Gastrocnemius medialis (tissue), 4 donors: ENCODE measurements at regions not wholly inside any gene's neighbourhood (a gene's known extent, or its start where the extent isn't known, plus 50 kb on each side); places are given as distances from the start of the nearest gene placed in this dataset.

ENCODE experiments used
- POLR2A ChIP-seq, 2 donors: fragments of 450-650 bp; IDR thresholded peaks; one replicate each; pipeline ENCODE4 v1.6.1; 2017; ENCODE audit warnings: antibody characterized with exemption in 2 of 2, mild to moderate bottlenecking in 2 of 2, moderate library complexity in 2 of 2
- TF ChIP-seq, protein P1 (sequence below), 5 experiments: fragments of 450-650 bp in 3 of 5; fragments of 200-600 bp in 2 of 5; sonication (generic) in 2 of 5; IDR thresholded peaks in 4 of 5; conservative IDR thresholded peaks in 1 of 5; 1 replicate in 4 of 5; 2 replicates in 1 of 5; pipeline ENCODE4 v1.5.1; 2016 to 2019; ENCODE audit warnings: antibody characterized with exemption in 5 of 5, mild to moderate bottlenecking in 3 of 5, moderate library complexity in 3 of 5

DNA sequence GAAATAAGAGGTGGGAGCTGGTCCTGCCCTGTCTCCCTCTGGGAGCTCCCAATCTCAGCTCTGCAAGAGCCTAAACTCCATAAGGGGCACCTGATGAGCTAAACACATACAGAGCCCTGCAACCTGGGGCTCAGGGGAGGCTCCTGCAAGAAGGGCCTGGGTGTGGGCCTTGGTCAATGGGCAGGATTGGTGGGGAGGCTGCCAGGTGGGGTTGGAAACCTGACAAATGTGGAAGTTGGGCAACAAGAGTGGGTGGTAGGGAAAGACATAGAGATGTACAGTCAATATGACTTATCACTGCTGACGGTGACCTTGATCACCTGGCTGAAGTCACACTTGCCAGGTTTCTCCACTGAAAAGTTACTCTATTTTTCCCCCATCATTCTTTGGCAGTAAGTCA is 209.9 kb downstream of the TTC32 start:
- TF ChIP-seq POLR2A (IDR thresholded peaks at IDR 0.05): no peak
- TF ChIP-seq, protein P1, sequence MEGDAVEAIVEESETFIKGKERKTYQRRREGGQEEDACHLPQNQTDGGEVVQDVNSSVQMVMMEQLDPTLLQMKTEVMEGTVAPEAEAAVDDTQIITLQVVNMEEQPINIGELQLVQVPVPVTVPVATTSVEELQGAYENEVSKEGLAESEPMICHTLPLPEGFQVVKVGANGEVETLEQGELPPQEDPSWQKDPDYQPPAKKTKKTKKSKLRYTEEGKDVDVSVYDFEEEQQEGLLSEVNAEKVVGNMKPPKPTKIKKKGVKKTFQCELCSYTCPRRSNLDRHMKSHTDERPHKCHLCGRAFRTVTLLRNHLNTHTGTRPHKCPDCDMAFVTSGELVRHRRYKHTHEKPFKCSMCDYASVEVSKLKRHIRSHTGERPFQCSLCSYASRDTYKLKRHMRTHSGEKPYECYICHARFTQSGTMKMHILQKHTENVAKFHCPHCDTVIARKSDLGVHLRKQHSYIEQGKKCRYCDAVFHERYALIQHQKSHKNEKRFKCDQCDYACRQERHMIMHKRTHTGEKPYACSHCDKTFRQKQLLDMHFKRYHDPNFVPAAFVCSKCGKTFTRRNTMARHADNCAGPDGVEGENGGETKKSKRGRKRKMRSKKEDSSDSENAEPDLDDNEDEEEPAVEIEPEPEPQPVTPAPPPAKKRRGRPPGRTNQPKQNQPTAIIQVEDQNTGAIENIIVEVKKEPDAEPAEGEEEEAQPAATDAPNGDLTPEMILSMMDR (IDR thresholded peaks at IDR 0.05 in 4 of 5, conservative IDR thresholded peaks at IDR 0.05 in 1 of 5): no peak
